Kidney tubule cell (primary cell): ENCODE measurements at regions not wholly inside any gene's neighbourhood (a gene's known extent, or its start where the extent isn't known, plus 50 kb on each side); places are given as distances from the start of the nearest gene placed in this dataset.
"Not testable (repeated sequence)": the region's sequence is repeated elsewhere in the genome, so short reads cannot be mapped to it uniquely, and the experiment has no call there.

Source experiments
- DNase-seq: peaks from one replicate; pipeline ENCODE4 v3.0.0-alpha.2; 2018; ENCODE audit warnings: low spot score

GRCh38 chr4:153106736-153107135 is 97.5 kb upstream of the TRIM2 start:
- not testable (repeated sequence) for DNase-seq

GRCh38 chr4:153107246-153107645 is 97.0 kb upstream of the TRIM2 start:
- no peak for DNase-seq

GRCh38 chr4:153109296-153109849 is 94.9 kb upstream of the TRIM2 start:
- DNase-seq: no peak

- DNase-seq: peak; percentile 82
Observed at GRCh38 chr4:153110739-153111138, 93.5 kb upstream of the TRIM2 start.

- no peak for DNase-seq
Observed at GRCh38 chr4:153111426-153112040, 92.7 kb upstream of the TRIM2 start.

GRCh38 chr4:153112041-153112441 is 92.2 kb upstream of the TRIM2 start:
- DNase-seq: no peak

- peak; percentile 83 for DNase-seq
Observed at GRCh38 chr4:153113061-153113837, 91.0 kb upstream of the TRIM2 start.

- no peak for DNase-seq
Observed at GRCh38 chr4:153113838-153114105, 90.5 kb upstream of the TRIM2 start.

GRCh38 chr4:153114771-153115321 is 89.4 kb upstream of the TRIM2 start:
- DNase-seq: peak; percentile 48

- peak; percentile 90 for DNase-seq
Observed at GRCh38 chr4:153115322-153116290, 88.6 kb upstream of the TRIM2 start.

- DNase-seq: no peak
Observed at GRCh38 chr4:153116291-153116680, 88.0 kb upstream of the TRIM2 start.

GRCh38 chr4:153116801-153117200 is 87.4 kb upstream of the TRIM2 start:
- DNase-seq: no peak

GRCh38 chr4:153117554-153117953 is 86.7 kb upstream of the TRIM2 start:
- no peak for DNase-seq

- no peak for DNase-seq
Observed at GRCh38 chr4:153119626-153120025, 84.6 kb upstream of the TRIM2 start.

GRCh38 chr4:153120235-153120634 is 84.0 kb upstream of the TRIM2 start:
- no peak for DNase-seq

- DNase-seq: no peak
Observed at GRCh38 chr4:153122855-153123254, 81.4 kb upstream of the TRIM2 start.

- DNase-seq: no peak
Observed at GRCh38 chr4:153126137-153126536, 78.1 kb upstream of the TRIM2 start.

GRCh38 chr4:153127760-153128494 is 76.3 kb upstream of the TRIM2 start:
- DNase-seq: peak; percentile 84

GRCh38 chr4:153131596-153131995 is 72.6 kb upstream of the TRIM2 start:
- no peak for DNase-seq

- DNase-seq: peak; percentile 69
Observed at GRCh38 chr4:153137159-153137558, 67.1 kb upstream of the TRIM2 start.
